A549 (cell line): ENCODE measurements at regions not wholly inside any gene's neighbourhood (a gene's known extent, or its start where the extent isn't known, plus 50 kb on each side); places are given as distances from the start of the nearest gene placed in this dataset.

Source experiments
- ATAC-seq, 2 experiments: fragments of 200-7000 bp in 1 of 2; fragments of >200 bp in 1 of 2; cut with Nextera tagmentation in 1 of 2; cut with Tn5 transposase in 1 of 2; 3 replicates each; pipeline versions ENCODE4 v1.8.0 to v1.9.1; 2018 to 2020; ENCODE audit warnings: mild to moderate bottlenecking in 1 of 2, moderate library complexity in 1 of 2
- CTCF ChIA-PET: fragments of 300-600 bp; sonication (Branson Sonifier 250); formaldehyde crosslinking; extraction: SDS; loops from one replicate; lab custom pipeline; 2021; ENCODE audit warnings: antibody characterized with exemption, inconsistent platforms; lab: Yijun Ruan, JAX
- POLR2A ChIA-PET: fragments of 350-600 bp; formaldehyde crosslinking; extraction: SDS; loops from one replicate; lab custom pipeline; 2021; ENCODE audit warnings: antibody characterized with exemption, inconsistent platforms; lab: Yijun Ruan, JAX
- DNase-seq, 2 experiments: peaks; one replicate each; pipeline versions ENCODE4 v3.0.0 to v3.0.0-alpha.2; 2011 to 2016; ENCODE audit warnings: low read depth in 1 of 2, low spot score in 1 of 2
- FAIRE-seq: peaks from 2 replicates; lab custom pipeline; 2011; peaks lifted over from hg19 to GRCh38; lab: Jason Lieb, UNC
- H3K27ac ChIP-seq, 2 experiments: fragments of >200 bp; sonication (Bioruptor Twin); formaldehyde crosslinking; 3 replicates each; pipeline ENCODE4 v1.5.1; 2016 to 2017
- H3K4me1 ChIP-seq: fragments of >200 bp; sonication (Bioruptor Twin); formaldehyde crosslinking; 3 replicates; pipeline ENCODE4 v1.6.1; 2016
- H3K4me2 ChIP-seq: fragments of >200 bp; sonication (Bioruptor Twin); formaldehyde crosslinking; 3 replicates; pipeline ENCODE4 v1.6.1; 2016
- H3K4me3 ChIP-seq: fragments of >200 bp; sonication (Bioruptor Twin); formaldehyde crosslinking; 3 replicates; pipeline ENCODE4 v1.5.1; 2016
- H3K9me3 ChIP-seq: fragments of >200 bp; sonication (Bioruptor Twin); formaldehyde crosslinking; 3 replicates; pipeline ENCODE4 v1.6.1; 2016
- CBX2 ChIP-seq: fragments of 200-600 bp; sonication (generic); IDR thresholded peaks from 2 replicates; pipeline ENCODE4 v1.6.1; 2016; ENCODE audit warnings: low read depth, mild to moderate bottlenecking, borderline replicate concordance
- CBX8 ChIP-seq: fragments of 200-600 bp; sonication (generic); IDR thresholded peaks from 2 replicates; pipeline ENCODE4 v1.6.1; 2016
- CHD2 ChIP-seq: fragments of 150-350 bp; IDR thresholded peaks from 2 replicates; pipeline ENCODE4 v1.6.1; 2014; ENCODE audit warnings: low read length; ENCODE audit not compliant: partially characterized antibody
- EHF ChIP-seq: fragments of 250-450 bp; sonication (Bioruptor Pico); IDR thresholded peaks from 2 replicates; pipeline ENCODE4 v1.5.0; 2020; ENCODE audit warnings: mild to moderate bottlenecking
- FOSL2 ChIP-seq, 2 experiments: fragments of 450-650 bp in 1 of 2; fragments of >200 bp in 1 of 2; sonication (Bioruptor Twin) in 1 of 2; formaldehyde crosslinking; IDR thresholded peaks; 2 replicates each; pipeline versions ENCODE4 v1.5.0 to v1.6.1; 2016 to 2020; ENCODE audit warnings: mild to moderate bottlenecking in 1 of 2, moderate library complexity in 1 of 2
- HEYL ChIP-seq: fragments of 250-450 bp; sonication (Bioruptor Pico); IDR thresholded peaks from 2 replicates; pipeline ENCODE4 v1.8.0; 2021; ENCODE audit warnings: mild to moderate bottlenecking, moderate library complexity
- HOXB13 ChIP-seq: fragments of 250-450 bp; sonication (Bioruptor Pico); IDR thresholded peaks from 2 replicates; pipeline ENCODE4 v1.5.0; 2020; ENCODE audit warnings: low read depth, mild to moderate bottlenecking, moderate library complexity
- HOXB5 ChIP-seq: fragments of 250-450 bp; sonication (Bioruptor Pico); IDR thresholded peaks from 2 replicates; pipeline ENCODE4 v1.5.0; 2020; ENCODE audit warnings: mild to moderate bottlenecking, moderate library complexity
- KDM5A ChIP-seq: fragments of 200-600 bp; sonication (generic); IDR thresholded peaks from 2 replicates; pipeline ENCODE4 v1.6.1; 2016; ENCODE audit warnings: antibody characterized with exemption, mild to moderate bottlenecking
- MAFK ChIP-seq: fragments of 450-650 bp; IDR thresholded peaks from 2 replicates; pipeline ENCODE4 v1.6.1; 2014; ENCODE audit not compliant: partially characterized antibody
- MAZ ChIP-seq: fragments of 150-350 bp; IDR thresholded peaks from 2 replicates; pipeline ENCODE4 v1.6.1; 2014; ENCODE audit warnings: antibody characterized with exemption, low read depth, low read length, borderline replicate concordance
- MYC ChIP-seq: IDR thresholded peaks from 2 replicates; pipeline ENCODE4 v1.6.1; 2012; ENCODE audit warnings: mild to moderate bottlenecking, inconsistent platforms, low read length, improper control_type of control experiment, borderline replicate concordance
- NR3C1 ChIP-seq: fragments of >200 bp; sonication (Bioruptor Twin); formaldehyde crosslinking; IDR thresholded peaks from 3 replicates; pipeline ENCODE4 v1.6.1; 2017
- POLR2A ChIP-seq: IDR thresholded peaks from 2 replicates; pipeline ENCODE4 v1.6.1; 2012; ENCODE audit warnings: mild to moderate bottlenecking, low read length
- POLR2AphosphoS2 ChIP-seq: conservative IDR thresholded peaks from 2 replicates; pipeline ENCODE4 v1.6.1; 2012; ENCODE audit warnings: low read length, improper control_type of control experiment, inconsistent platforms
- RARB ChIP-seq: fragments of 250-450 bp; sonication (Bioruptor Pico); IDR thresholded peaks from 2 replicates; pipeline ENCODE4 v1.8.0; 2021; ENCODE audit warnings: mild to moderate bottlenecking, moderate library complexity
- RCOR1 ChIP-seq: fragments of 150-350 bp; IDR thresholded peaks from 2 replicates; pipeline ENCODE4 v1.6.1; 2014; ENCODE audit warnings: antibody characterized with exemption, low read length, low read depth
- SREBF2 ChIP-seq: fragments of 450-650 bp; IDR thresholded peaks from 2 replicates; pipeline ENCODE4 v1.6.1; 2014; ENCODE audit warnings: mild to moderate bottlenecking, moderate library complexity
- TFCP2L1 ChIP-seq: fragments of 250-450 bp; sonication (Bioruptor Pico); IDR thresholded peaks from 2 replicates; pipeline ENCODE4 v1.5.0; 2021; ENCODE audit warnings: mild to moderate bottlenecking
- TP53 ChIP-seq: fragments of 250-450 bp; sonication (Bioruptor Pico); IDR thresholded peaks from 2 replicates; pipeline ENCODE4 v1.5.0; 2021; ENCODE audit warnings: mild to moderate bottlenecking, moderate library complexity
- ZC3H11A ChIP-seq: fragments of 450-650 bp; IDR thresholded peaks from 2 replicates; pipeline ENCODE4 v1.6.1; 2014; ENCODE audit warnings: antibody characterized with exemption, mild to moderate bottlenecking
- ZNF302 ChIP-seq: fragments of 250-450 bp; sonication (Bioruptor Pico); IDR thresholded peaks from 2 replicates; pipeline ENCODE4 v1.9.0; 2021; ENCODE audit warnings: inconsistent platforms, mild to moderate bottlenecking, moderate library complexity
- WGBS: methylation state at CpG from one replicate; pipeline ENCODE4 v1.1.6; 2017; ENCODE audit errors: missing lambda C conversion rate; 5-methylcytosine and 5-hydroxymethylcytosine counted together
- TF ChIP-seq, protein P1 (sequence below): fragments of >200 bp; sonication (Bioruptor Twin); formaldehyde crosslinking; IDR thresholded peaks from 3 replicates; pipeline ENCODE4 v1.5.1; 2016

DNA sequence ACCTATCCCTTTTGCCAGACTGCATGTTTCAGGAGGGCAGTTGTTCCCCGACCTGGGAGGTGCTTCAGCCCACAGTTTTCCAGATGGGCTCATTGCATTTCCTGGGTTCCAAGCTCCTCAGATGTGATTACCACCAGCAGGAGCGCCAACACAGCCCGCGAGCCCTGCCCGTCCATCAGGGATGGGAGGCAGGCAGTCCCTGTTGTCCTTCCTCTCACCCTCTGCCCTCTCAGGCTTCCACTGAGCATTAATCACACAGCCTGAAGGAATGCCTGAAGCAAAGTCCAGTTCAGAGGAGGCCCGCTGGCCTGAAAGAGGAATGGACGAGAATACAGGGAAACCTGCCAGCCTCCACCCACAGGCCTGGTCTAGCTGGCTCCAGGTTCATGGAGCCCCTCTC lies 256.3 kb upstream of the SDK2 start (continued):
- TF ChIP-seq FOSL2 (IDR thresholded peaks at IDR 0.05) (no peak), FOSL2 (CRISPR knock-in tag; IDR thresholded peaks at IDR 0.05) (no peak), CBX8 (no peak), EHF (CRISPR knock-in tag) (no peak), CHD2 (no peak), NR3C1 (no peak)
- TF ChIP-seq, protein P1, sequence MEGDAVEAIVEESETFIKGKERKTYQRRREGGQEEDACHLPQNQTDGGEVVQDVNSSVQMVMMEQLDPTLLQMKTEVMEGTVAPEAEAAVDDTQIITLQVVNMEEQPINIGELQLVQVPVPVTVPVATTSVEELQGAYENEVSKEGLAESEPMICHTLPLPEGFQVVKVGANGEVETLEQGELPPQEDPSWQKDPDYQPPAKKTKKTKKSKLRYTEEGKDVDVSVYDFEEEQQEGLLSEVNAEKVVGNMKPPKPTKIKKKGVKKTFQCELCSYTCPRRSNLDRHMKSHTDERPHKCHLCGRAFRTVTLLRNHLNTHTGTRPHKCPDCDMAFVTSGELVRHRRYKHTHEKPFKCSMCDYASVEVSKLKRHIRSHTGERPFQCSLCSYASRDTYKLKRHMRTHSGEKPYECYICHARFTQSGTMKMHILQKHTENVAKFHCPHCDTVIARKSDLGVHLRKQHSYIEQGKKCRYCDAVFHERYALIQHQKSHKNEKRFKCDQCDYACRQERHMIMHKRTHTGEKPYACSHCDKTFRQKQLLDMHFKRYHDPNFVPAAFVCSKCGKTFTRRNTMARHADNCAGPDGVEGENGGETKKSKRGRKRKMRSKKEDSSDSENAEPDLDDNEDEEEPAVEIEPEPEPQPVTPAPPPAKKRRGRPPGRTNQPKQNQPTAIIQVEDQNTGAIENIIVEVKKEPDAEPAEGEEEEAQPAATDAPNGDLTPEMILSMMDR: no peak

DNA sequence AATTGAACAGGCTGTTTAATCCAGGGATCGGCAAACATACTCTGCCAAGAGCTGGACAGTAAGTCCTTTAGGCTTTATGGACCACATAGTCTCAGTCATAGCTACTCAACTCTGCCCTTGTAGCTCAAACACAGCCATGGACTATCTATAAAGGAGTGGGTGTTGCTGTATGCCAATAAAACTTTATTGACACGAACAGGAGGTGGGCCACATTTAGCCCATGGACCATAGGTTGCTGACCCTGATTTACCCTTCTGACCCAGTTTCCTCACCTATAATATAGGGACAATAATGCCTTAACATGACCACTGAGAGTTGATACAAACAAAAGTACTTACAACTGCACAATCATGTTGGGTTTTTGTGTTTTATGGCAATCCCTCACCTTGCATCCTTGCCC lies 257.0 kb upstream of the SDK2 start:
- DNase-seq (no peak), ATAC-seq (no peak), FAIRE-seq (no peak)
- Histone ChIP-seq H3K9me3 (no peaks in the 10 kb centered on the region), H3K4me1 (no peaks in the 10 kb centered on the region), H3K4me3 (no peak overlapping the region), H3K4me2 (no peak overlapping the region), H3K27ac (no peak overlapping the region)
- WGBS: 39% methylated on average over 2 of the region's 2 CpGs
- POLR2A ChIA-PET: no interaction called here
- TF ChIP-seq MAFK: no peak
- no peak for TF ChIP-seq POLR2AphosphoS2
- TF ChIP-seq RCOR1: no peak
- CTCF ChIA-PET: interaction anchor here (0.6 kb wide), 1 partner anchor 15 kb away, joined by 3 read pairs; no protein-coding TSS in a partner anchor

DNA sequence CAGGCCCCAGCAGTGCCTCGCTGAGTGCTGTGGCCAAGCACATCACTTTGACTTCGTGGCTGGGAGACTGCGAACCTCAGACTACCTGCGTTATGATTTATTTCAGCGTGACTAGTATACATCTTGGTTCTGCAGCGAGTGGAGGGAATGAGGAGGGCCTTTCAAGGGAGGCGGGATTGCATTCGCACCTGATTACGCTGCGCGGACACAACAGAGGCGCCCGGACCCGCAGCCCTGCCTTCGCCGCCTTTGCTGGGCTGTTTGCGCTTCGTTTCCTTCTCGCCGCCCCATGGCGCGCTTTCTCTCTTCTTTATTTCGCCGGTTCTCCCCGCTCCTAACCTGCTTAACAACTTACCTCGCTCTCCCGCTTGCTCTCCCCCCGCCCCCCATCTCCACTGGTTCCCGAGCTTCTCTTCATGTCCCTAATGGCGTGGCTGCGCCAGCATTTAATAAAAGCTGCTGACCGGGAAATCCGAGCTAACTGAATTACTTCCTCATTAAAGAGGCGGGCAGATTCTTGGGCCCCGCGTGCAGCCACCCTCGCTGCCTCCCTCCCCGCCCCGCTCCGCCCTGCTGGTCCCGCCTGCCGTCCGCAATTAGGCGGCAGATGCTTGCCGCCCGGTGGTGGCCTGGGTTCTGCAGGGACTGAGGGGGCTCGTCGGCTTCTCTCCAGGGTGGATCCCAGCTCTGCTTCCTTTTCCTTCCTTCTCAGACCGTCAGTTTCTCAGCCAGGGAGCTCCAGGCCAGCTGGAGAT lies 257.6 kb upstream of the SDK2 start:
- TF ChIP-seq HEYL (CRISPR knock-in tag) (no peak), TFCP2L1 (CRISPR knock-in tag) (no peak), HOXB13 (no peak), POLR2AphosphoS2 (no peak), POLR2A (no peak), ZC3H11A (no peak), MAZ (no peak), HOXB5 (no peak), EHF (CRISPR knock-in tag) (no peak), CBX8 (no peak), TP53 (CRISPR knock-in tag) (no peak), CBX2 (no peak), MYC (no peak), KDM5A (no peak), RARB (no peak), ZNF302 (CRISPR knock-in tag) (no peak), SREBF2 (no peak), MAFK (no peak)

More for the DNA sequence above, 257.6 kb upstream of the SDK2 start:
- FAIRE-seq: no peak
- WGBS: 78% methylated on average over 49 of the region's 49 CpGs
- CTCF ChIA-PET: interaction anchor here (0.5 to 1.8 kb wide), 2 partner anchors 11 to 137 kb away, joined by 5 to 8 read pairs; no protein-coding TSS in a partner anchor
- H3K9me3 ChIP-seq: no peaks in the 10 kb centered on the region
- POLR2A ChIA-PET: no interaction called here
- no peak overlapping the region for H3K4me2 ChIP-seq
- no peak overlapping the region for H3K4me3 ChIP-seq
- no peaks in the 10 kb centered on the region for H3K4me1 ChIP-seq
- no peak for ATAC-seq
- no peak for DNase-seq
- no peak overlapping the region for H3K27ac ChIP-seq
